Astrocyte (in vitro differentiated cells and primary cell): ENCODE measurements at regions not wholly inside any gene's neighbourhood (a gene's known extent, or its start where the extent isn't known, plus 50 kb on each side); places are given as distances from the start of the nearest gene placed in this dataset.

ENCODE experiments used
- DNase-seq: peaks from one replicate; pipeline ENCODE4 v3.0.0-alpha.2; 2010; ENCODE audit warnings: low read depth
- FAIRE-seq: peaks from 2 replicates; lab custom pipeline; 2011; peaks lifted over from hg19 to GRCh38; lab: Jason Lieb, UNC
- H2AFZ ChIP-seq: 2 replicates; pipeline ENCODE4 v1.6.0; 2012; ENCODE audit warnings: low read depth, low read length, inconsistent platforms
- H3K27ac ChIP-seq: 2 replicates; pipeline ENCODE4 v1.5.1; 2011; ENCODE audit warnings: low read depth, low read length, inconsistent platforms
- H3K27me3 ChIP-seq: 2 replicates; pipeline ENCODE4 v1.6.0; 2011; ENCODE audit warnings: low read length, inconsistent platforms; ENCODE audit not compliant: insufficient read depth
- H3K36me3 ChIP-seq: 2 replicates; pipeline ENCODE4 v1.5.1; 2011; ENCODE audit warnings: low read length, inconsistent platforms; ENCODE audit not compliant: insufficient read depth
- H3K4me1 ChIP-seq: 2 replicates; pipeline ENCODE4 v1.5.1; 2011; ENCODE audit warnings: low read length, inconsistent platforms; ENCODE audit not compliant: insufficient read depth
- H3K4me2 ChIP-seq: 2 replicates; pipeline ENCODE4 v1.6.0; 2012; ENCODE audit warnings: low read length, inconsistent platforms
- H3K4me3 ChIP-seq: 2 replicates; pipeline ENCODE4 v1.5.1; 2011; ENCODE audit warnings: low read depth, mild to moderate bottlenecking, low read length, inconsistent platforms; ENCODE audit not compliant: insufficient read depth
- H3K79me2 ChIP-seq: 2 replicates; pipeline ENCODE4 v1.6.0; 2012; ENCODE audit warnings: mild to moderate bottlenecking, low read length, inconsistent platforms; ENCODE audit not compliant: insufficient read depth
- H3K9ac ChIP-seq: 2 replicates; pipeline ENCODE4 v1.6.0; 2012; ENCODE audit warnings: mild to moderate bottlenecking, low read length, inconsistent platforms
- H3K9me3 ChIP-seq: 2 replicates; pipeline ENCODE4 v1.5.1; 2012; ENCODE audit warnings: low read depth, mild to moderate bottlenecking, low read length, inconsistent platforms; ENCODE audit not compliant: insufficient read depth
- H4K20me1 ChIP-seq: 2 replicates; pipeline ENCODE4 v1.6.0; 2012; ENCODE audit warnings: low read length, inconsistent platforms; ENCODE audit not compliant: insufficient read depth
- H3K27ac Mint-ChIP-seq: one replicate; pipeline ENCODE4 v1.8.0; 2021; ENCODE audit warnings: mild to moderate bottlenecking, mixed read lengths; ENCODE audit not compliant: unreplicated experiment
- H3K27me3 Mint-ChIP-seq: one replicate; pipeline ENCODE4 v1.8.0; 2021; ENCODE audit warnings: low read depth, mixed read lengths; ENCODE audit not compliant: unreplicated experiment
- H3K36me3 Mint-ChIP-seq: one replicate; pipeline ENCODE4 v1.8.0; 2021; ENCODE audit warnings: low read depth, mixed read lengths; ENCODE audit not compliant: unreplicated experiment
- H3K4me1 Mint-ChIP-seq: one replicate; pipeline ENCODE4 v1.8.0; 2021; ENCODE audit warnings: low read depth, mixed read lengths; ENCODE audit not compliant: unreplicated experiment
- H3K4me3 Mint-ChIP-seq: one replicate; pipeline ENCODE4 v1.8.0; 2021; ENCODE audit warnings: mild to moderate bottlenecking, moderate library complexity, mixed read lengths; ENCODE audit not compliant: unreplicated experiment
- H3K9me3 Mint-ChIP-seq: one replicate; pipeline ENCODE4 v1.8.0; 2021; ENCODE audit warnings: mild to moderate bottlenecking, mixed read lengths; ENCODE audit not compliant: unreplicated experiment
- EZH2 ChIP-seq: IDR thresholded peaks from 2 replicates; pipeline ENCODE4 v1.6.1; 2012; ENCODE audit warnings: mild to moderate bottlenecking, low read length, inconsistent platforms; ENCODE audit not compliant: insufficient read depth
- TF ChIP-seq, protein P1 (sequence below): IDR thresholded peaks from 2 replicates; pipeline ENCODE4 v1.5.1; 2011; ENCODE audit warnings: low read depth, mild to moderate bottlenecking, inconsistent platforms, low read length, moderate library complexity; ENCODE audit not compliant: insufficient read depth

GRCh38 chr12:58814036-58814435, 106.3 kb downstream of the LRIG3 start:
- Histone ChIP-seq H2AFZ (no peak overlapping the region), H3K4me2 (peak overlapping the region; percentile 12), H3K4me3 (no peak overlapping the region), H3K36me3 (no peaks in the 10 kb centered on the region), H3K27ac (no peak overlapping the region), H4K20me1 (no peaks in the 10 kb centered on the region), H3K4me1 (peaks cover 11% of the 10 kb centered on the region), H3K9ac (no peak overlapping the region), H3K79me2 (no peaks in the 10 kb centered on the region), H3K9me3 (no peaks in the 10 kb centered on the region), H3K27me3 (no peaks in the 10 kb centered on the region)
- Mint-ChIP-seq H3K27ac (peak overlapping the region; percentile 93), H3K27me3 (no peaks in the 10 kb centered on the region), H3K36me3 (no peaks in the 10 kb centered on the region), H3K4me3 (no peak overlapping the region), H3K4me1 (peaks cover 43% of the 10 kb centered on the region), H3K9me3 (no peaks in the 10 kb centered on the region)
- DNase-seq (peak; percentile 54), FAIRE-seq (peak; percentile 88)
- TF ChIP-seq, protein P1, sequence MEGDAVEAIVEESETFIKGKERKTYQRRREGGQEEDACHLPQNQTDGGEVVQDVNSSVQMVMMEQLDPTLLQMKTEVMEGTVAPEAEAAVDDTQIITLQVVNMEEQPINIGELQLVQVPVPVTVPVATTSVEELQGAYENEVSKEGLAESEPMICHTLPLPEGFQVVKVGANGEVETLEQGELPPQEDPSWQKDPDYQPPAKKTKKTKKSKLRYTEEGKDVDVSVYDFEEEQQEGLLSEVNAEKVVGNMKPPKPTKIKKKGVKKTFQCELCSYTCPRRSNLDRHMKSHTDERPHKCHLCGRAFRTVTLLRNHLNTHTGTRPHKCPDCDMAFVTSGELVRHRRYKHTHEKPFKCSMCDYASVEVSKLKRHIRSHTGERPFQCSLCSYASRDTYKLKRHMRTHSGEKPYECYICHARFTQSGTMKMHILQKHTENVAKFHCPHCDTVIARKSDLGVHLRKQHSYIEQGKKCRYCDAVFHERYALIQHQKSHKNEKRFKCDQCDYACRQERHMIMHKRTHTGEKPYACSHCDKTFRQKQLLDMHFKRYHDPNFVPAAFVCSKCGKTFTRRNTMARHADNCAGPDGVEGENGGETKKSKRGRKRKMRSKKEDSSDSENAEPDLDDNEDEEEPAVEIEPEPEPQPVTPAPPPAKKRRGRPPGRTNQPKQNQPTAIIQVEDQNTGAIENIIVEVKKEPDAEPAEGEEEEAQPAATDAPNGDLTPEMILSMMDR, result no peak

DNA sequence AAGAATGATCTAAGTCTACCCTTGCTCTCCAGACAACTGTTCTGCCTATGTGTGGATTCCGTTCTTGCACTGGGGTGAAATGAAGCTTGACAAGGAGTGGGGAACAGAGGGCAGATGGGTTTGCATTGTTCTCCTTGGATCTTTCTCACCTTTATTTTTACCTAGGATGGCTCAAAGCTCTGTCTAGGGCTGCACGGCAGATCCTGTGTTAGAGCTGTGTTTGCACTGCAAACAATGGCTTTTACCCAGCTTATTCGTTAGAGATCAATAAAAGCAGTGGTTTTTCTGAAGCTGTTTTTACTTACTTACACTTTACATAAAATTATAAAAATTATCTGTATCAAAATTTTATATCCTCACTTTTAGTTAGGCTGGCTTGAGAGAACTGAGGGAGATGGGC, 105.1 kb downstream of the LRIG3 start:
- Histone ChIP-seq H3K4me2 (no peak overlapping the region), H3K4me3 (no peak overlapping the region), H3K27me3 (no peaks in the 10 kb centered on the region), H3K9ac (no peak overlapping the region), H3K79me2 (no peaks in the 10 kb centered on the region), H3K36me3 (no peaks in the 10 kb centered on the region), H4K20me1 (no peaks in the 10 kb centered on the region), H3K27ac (no peak overlapping the region), H3K9me3 (no peaks in the 10 kb centered on the region), H2AFZ (no peak overlapping the region), H3K4me1 (peaks cover 11% of the 10 kb centered on the region)
- Mint-ChIP-seq H3K9me3 (no peaks in the 10 kb centered on the region), H3K27me3 (no peaks in the 10 kb centered on the region), H3K4me1 (peaks cover 37% of the 10 kb centered on the region), H3K27ac (no peak overlapping the region), H3K36me3 (no peaks in the 10 kb centered on the region), H3K4me3 (no peak overlapping the region)
- DNase-seq (no peak), FAIRE-seq (no peak)
- TF ChIP-seq, protein P1, result no peak
- no peak for TF ChIP-seq EZH2

DNA sequence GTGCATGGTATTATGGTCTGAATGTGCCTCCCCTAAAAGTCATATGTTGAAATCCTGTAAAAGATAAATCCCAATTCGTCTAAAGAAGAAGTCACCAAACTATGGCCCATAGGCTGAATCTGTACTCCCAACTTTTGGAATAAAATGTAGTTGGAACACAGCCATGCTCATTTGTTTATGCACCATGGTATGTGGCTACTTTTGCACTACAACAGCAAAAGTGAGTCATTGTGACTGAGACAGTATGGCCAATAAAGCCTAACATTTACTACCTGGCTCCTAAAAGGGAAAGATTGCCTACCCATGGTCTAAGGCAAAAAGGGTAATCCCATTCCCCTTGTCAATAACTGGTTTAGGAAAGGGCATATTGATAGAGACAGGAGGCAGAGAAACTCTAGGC, 101.8 kb downstream of the LRIG3 start:
- no peaks in the 10 kb centered on the region for H4K20me1 ChIP-seq
- no peak overlapping the region for H3K4me3 ChIP-seq
- no peak overlapping the region for H3K4me3 Mint-ChIP-seq
- H3K27me3 Mint-ChIP-seq, result no peaks in the 10 kb centered on the region
- peaks cover 19% of the 10 kb centered on the region for H3K4me1 Mint-ChIP-seq
- H3K4me2 ChIP-seq, result no peak overlapping the region
- TF ChIP-seq, protein P1, result no peak
- no peak for TF ChIP-seq EZH2
- FAIRE-seq (peak; percentile 17), DNase-seq (peak; percentile 22)
- H3K36me3 ChIP-seq, result no peaks in the 10 kb centered on the region
- H3K27ac Mint-ChIP-seq, result no peak overlapping the region
- H3K79me2 ChIP-seq, result no peaks in the 10 kb centered on the region
- no peaks in the 10 kb centered on the region for H3K9me3 Mint-ChIP-seq
- no peaks in the 10 kb centered on the region for H3K9me3 ChIP-seq
- no peak overlapping the region for H3K27ac ChIP-seq
- no peak overlapping the region for H2AFZ ChIP-seq
- H3K4me1 ChIP-seq, result peaks cover 3% of the 10 kb centered on the region
- no peaks in the 10 kb centered on the region for H3K36me3 Mint-ChIP-seq
- no peaks in the 10 kb centered on the region for H3K27me3 ChIP-seq
- H3K9ac ChIP-seq, result no peak overlapping the region
